Brain microvascular endothelial cell (primary cell): ENCODE measurements at regions not wholly inside any gene's neighbourhood (a gene's known extent, or its start where the extent isn't known, plus 50 kb on each side); places are given as distances from the start of the nearest gene placed in this dataset.

Source experiments
- DNase-seq: peaks from one replicate; pipeline ENCODE4 v3.0.0-alpha.2; 2020
- H3K27ac ChIP-seq: fragments of 250-450 bp; sonication (Bioruptor Pico); 2 replicates; pipeline ENCODE4 v1.5.1; 2020; ENCODE audit warnings: mild to moderate bottlenecking, moderate library complexity
- H3K27me3 ChIP-seq: fragments of 250-450 bp; sonication (Bioruptor Pico); replicated peaks from 2 replicates; pipeline ENCODE4 v1.5.1; 2020; ENCODE audit warnings: mild to moderate bottlenecking
- H3K36me3 ChIP-seq: fragments of 250-450 bp; sonication (Bioruptor Pico); replicated peaks from 2 replicates; pipeline ENCODE4 v1.5.1; 2020; ENCODE audit warnings: mild to moderate bottlenecking
- H3K4me3 ChIP-seq: 2 replicates; pipeline ENCODE4 v1.5.1; 2011; ENCODE audit warnings: low read depth, mild to moderate bottlenecking, control low read depth, low read length, moderate library complexity
- in situ Hi-C: cut with HindIII; loops from 2 replicates; pipeline ENCODE4 v1.10.0; 2017; ENCODE audit warnings: low sequenced_read_pairs, low pct_ligation_motif_present
- TF ChIP-seq, protein P1 (sequence below): IDR thresholded peaks from 2 replicates; pipeline ENCODE4 v1.5.1; 2011; ENCODE audit warnings: low read depth, mild to moderate bottlenecking, moderate library complexity, low read length, control low read depth, inconsistent platforms; ENCODE audit errors: missing control alignments

DNA sequence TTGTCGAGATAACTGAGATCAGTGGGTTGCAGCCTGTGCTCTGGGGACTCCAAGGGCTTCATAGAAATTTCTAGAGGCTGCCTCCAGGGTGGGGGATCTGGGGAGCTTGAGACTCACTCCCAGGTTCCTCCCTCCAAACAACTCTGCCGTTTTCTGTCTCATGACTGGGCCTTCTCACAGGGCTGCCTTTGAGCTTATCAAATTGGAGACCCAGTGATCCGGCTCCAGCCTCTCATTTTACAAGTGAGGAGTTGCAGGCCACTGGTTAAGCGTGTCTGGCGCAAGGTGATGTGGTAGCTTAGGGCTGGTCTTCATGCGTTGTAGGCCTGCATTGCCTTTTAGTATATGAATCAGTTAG lies 85.8 kb downstream of the SLC25A47 start:
- Histone ChIP-seq H3K27me3 (no peaks in the 10 kb centered on the region), H3K27ac (peak overlapping the region; percentile 84), H3K4me3 (no peak overlapping the region), H3K36me3 (no peaks in the 10 kb centered on the region)
- in situ Hi-C loops = loop anchor here (25.0 kb wide), 1 partner anchor 253 kb away; no protein-coding TSS in a partner anchor
- TF ChIP-seq, protein P1, sequence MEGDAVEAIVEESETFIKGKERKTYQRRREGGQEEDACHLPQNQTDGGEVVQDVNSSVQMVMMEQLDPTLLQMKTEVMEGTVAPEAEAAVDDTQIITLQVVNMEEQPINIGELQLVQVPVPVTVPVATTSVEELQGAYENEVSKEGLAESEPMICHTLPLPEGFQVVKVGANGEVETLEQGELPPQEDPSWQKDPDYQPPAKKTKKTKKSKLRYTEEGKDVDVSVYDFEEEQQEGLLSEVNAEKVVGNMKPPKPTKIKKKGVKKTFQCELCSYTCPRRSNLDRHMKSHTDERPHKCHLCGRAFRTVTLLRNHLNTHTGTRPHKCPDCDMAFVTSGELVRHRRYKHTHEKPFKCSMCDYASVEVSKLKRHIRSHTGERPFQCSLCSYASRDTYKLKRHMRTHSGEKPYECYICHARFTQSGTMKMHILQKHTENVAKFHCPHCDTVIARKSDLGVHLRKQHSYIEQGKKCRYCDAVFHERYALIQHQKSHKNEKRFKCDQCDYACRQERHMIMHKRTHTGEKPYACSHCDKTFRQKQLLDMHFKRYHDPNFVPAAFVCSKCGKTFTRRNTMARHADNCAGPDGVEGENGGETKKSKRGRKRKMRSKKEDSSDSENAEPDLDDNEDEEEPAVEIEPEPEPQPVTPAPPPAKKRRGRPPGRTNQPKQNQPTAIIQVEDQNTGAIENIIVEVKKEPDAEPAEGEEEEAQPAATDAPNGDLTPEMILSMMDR = no peak
- no peak for DNase-seq

DNA sequence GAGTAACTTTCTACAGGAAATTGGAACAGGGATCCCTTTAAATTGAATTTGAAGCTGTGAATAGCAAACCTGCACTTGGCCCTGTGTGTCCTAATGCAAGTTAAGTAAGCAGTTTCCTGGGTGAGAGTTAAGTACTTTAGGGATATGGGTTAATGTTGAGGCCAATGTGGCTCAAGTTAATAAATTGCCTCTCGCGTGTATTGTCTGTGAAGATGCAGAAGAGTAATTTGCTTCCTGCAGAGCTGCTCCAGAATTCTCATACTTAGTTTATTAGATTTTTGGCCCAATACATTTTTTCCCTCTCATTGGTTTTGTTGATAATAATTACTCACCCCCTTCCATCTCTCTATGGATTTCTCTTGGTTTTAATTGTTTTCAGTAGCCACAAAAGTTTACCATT lies 86.5 kb downstream of the SLC25A47 start:
- no peaks in the 10 kb centered on the region for H3K27me3 ChIP-seq
- H3K4me3 ChIP-seq = no peak overlapping the region
- DNase-seq = no peak
- TF ChIP-seq, protein P1 = no peak
- H3K36me3 ChIP-seq = no peaks in the 10 kb centered on the region
- in situ Hi-C loops = loop anchor here (25.0 kb wide), 1 partner anchor 253 kb away; no protein-coding TSS in a partner anchor
- peak overlapping the region; percentile 84 for H3K27ac ChIP-seq

DNA sequence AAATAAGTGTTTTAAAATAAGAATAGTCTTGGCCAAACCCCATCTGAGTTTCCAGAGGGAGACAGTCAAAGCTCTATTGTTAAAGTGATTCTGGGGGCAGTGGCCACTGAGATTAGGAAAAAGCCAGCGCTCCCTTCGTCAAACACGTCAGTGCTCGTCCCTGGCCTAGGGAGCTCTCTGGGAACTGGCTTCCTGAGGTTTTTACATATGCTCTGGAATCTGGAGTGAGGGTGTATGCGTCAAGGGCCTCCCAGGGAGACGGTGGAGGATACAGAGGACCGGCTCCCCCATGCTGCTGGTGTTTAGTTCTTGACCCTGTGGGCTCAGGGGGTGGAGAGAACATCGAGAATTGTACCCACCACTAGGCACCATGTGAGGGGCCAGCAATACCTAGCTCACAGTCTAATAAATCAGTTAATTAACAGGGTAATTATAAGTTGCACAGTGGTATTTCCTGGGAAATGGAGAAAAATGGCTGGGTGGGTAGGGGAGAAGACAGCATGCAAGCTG lies 87.0 kb downstream of the SLC25A47 start:
- Histone ChIP-seq H3K4me3 (no peak overlapping the region), H3K27me3 (no peaks in the 10 kb centered on the region), H3K36me3 (no peaks in the 10 kb centered on the region), H3K27ac (peak overlapping the region; percentile 84)
- TF ChIP-seq, protein P1 = no peak
- DNase-seq = peak; percentile 86
- in situ Hi-C loops = loop anchor here (25.0 kb wide), 1 partner anchor 252 kb away; no protein-coding TSS in a partner anchor

DNA sequence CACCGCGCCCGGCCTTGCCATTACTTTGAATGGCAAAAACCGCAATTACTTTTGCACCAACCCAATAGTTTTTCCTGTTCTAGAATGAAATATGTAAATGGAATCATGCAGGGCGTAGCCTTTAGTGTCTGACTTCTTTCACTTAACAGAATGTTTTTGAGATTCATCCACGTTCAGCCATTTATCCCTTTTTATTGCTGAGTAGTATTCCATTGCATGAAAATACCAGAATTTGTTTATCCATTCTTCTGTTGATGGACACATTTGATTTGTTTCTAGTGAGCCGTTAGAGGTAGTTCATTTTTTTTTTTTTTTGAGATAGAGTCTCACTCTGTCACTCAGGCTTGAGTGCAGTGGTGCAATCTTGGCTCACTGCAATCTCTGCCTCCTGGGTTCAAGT lies 90.6 kb downstream of the SLC25A47 start:
- DNase-seq = no peak
- TF ChIP-seq, protein P1 = no peak
- no peaks in the 10 kb centered on the region for H3K27me3 ChIP-seq
- H3K4me3 ChIP-seq = no peak overlapping the region
- H3K27ac ChIP-seq = no peak overlapping the region
- in situ Hi-C loops = loop anchor here (25.0 kb wide), 1 partner anchor 249 kb away; no protein-coding TSS in a partner anchor
- no peaks in the 10 kb centered on the region for H3K36me3 ChIP-seq

DNA sequence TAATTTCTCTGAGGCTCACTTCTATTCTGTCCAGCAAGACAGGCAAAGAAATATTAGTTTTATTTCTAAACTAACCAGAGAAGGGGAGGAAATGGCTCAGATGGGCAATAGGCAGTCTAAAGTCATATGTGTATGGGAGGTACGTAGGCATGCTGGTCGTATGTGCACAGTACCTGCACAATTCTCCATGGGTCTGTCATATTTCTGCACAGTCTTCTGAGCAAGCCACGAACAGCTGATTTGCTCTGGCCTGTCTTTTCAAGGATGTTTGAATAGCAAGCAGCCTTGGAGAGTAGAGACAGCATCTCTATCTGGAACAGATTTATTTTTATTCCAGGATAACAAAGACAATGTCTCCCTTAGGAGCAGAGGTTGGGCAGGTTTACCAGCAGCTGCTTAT lies 92.1 kb downstream of the SLC25A47 start:
- in situ Hi-C loops = loop anchor here (25.0 kb wide), 1 partner anchor 247 kb away; no protein-coding TSS in a partner anchor
- no peak overlapping the region for H3K4me3 ChIP-seq
- no peak overlapping the region for H3K27ac ChIP-seq
- no peak for DNase-seq
- TF ChIP-seq, protein P1 = no peak
- no peaks in the 10 kb centered on the region for H3K27me3 ChIP-seq
- no peaks in the 10 kb centered on the region for H3K36me3 ChIP-seq

DNA sequence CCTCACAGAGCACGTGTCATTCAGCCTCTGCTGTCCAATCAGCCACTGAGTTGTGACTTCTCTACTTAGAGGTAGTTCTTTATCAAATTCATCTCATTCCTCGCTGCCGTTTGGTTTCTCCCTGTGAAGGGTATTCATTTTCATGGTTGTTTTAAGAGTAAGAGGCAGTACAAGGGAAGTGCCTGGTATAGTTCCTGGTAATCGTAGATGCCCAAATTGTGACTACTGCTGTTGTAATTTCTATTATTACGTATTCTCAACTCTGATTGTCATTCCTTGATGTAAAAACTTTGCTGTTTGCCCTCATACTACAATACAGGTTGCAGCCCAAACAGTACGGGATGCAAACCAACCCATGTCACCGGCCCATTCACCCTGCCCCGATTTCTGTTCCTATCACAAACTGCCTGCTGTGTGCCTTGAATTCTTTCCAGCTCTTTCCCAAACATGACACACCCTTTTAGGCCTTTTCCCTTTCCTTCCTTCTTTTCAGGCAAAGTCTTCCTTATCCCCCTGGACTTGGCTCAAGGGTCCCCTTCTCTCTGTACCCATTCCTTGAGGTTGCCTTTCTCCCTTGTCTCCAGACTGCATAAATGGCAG lies 93.0 kb downstream of the SLC25A47 start:
- Histone ChIP-seq H3K27ac (no peak overlapping the region), H3K36me3 (no peaks in the 10 kb centered on the region), H3K4me3 (no peak overlapping the region), H3K27me3 (no peaks in the 10 kb centered on the region)
- TF ChIP-seq, protein P1 = no peak
- no peak for DNase-seq
- in situ Hi-C loops = loop anchor here (25.0 kb wide), 1 partner anchor 246 kb away; no protein-coding TSS in a partner anchor
